ENCODE measurements at regions not wholly inside any gene's neighbourhood (a gene's known extent, or its start where the extent isn't known, plus 50 kb on each side); places are given as distances from the start of the nearest gene placed in this dataset.
"Not testable (repeated sequence)": the region's sequence is repeated elsewhere in the genome, so short reads cannot be mapped to it uniquely, and the experiment has no call there.

GRCh38 chr2:105999211-105999989 is 194.7 kb downstream of the UXS1 start:
- Histone ChIP-seq H4K20me1 (ENCODE audit: insufficient read depth, low read length) (no peaks in the 10 kb centered on the region), H3K4me3 (ENCODE audit: low read length) (no peak overlapping the region), H3K9ac (ENCODE audit: low read length) (no peak overlapping the region), H3K27me3 (replicated peaks; ENCODE audit: insufficient read depth, low read length) (no peaks in the 10 kb centered on the region), H2AFZ (ENCODE audit: low read length) (no peak overlapping the region), H3F3A (ENCODE audit: insufficient read depth, low read length) (no peaks in the 10 kb centered on the region), H3K9me2 (replicated peaks; ENCODE audit: insufficient read depth, low read length) (no peaks in the 10 kb centered on the region), H3K79me2 (ENCODE audit: low read length) (no peaks in the 10 kb centered on the region), H3K4me2 (ENCODE audit: low read depth, low read length) (no peak overlapping the region), H3K27ac (ENCODE audit: low read length) (peak overlapping the region; percentile 9; the same call in 1 of the 2 replicates), H3K36me3 (replicated peaks; ENCODE audit: insufficient read depth, low read length) (no peaks in the 10 kb centered on the region), H3K9me3 (replicated peaks; ENCODE audit: insufficient read depth, low read length) (no peaks in the 10 kb centered on the region), H3K4me1 (ENCODE audit: low read length) (peaks cover 3% of the 10 kb centered on the region; the same call in 1 of the 2 replicates)
- DNase-seq = peak; percentile 36
- no peak for TF ChIP-seq EZH2phosphoT487 (IDR thresholded peaks at IDR 0.05; ENCODE audit: low read length)

- Histone ChIP-seq H3K27ac (ENCODE audit: low read length) (no peak overlapping the region), H3K36me3 (replicated peaks; ENCODE audit: insufficient read depth, low read length) (no peaks in the 10 kb centered on the region), H3K79me2 (ENCODE audit: low read length) (no peaks in the 10 kb centered on the region), H3K4me1 (ENCODE audit: low read length) (peaks cover 3% of the 10 kb centered on the region; the same call in 1 of the 2 replicates), H2AFZ (ENCODE audit: low read length) (no peak overlapping the region), H3K9me2 (replicated peaks; ENCODE audit: insufficient read depth, low read length) (no peaks in the 10 kb centered on the region), H4K20me1 (ENCODE audit: insufficient read depth, low read length) (no peaks in the 10 kb centered on the region), H3K4me2 (ENCODE audit: low read depth, low read length) (no peak overlapping the region), H3K9ac (ENCODE audit: low read length) (no peak overlapping the region), H3K27me3 (replicated peaks; ENCODE audit: insufficient read depth, low read length) (no peaks in the 10 kb centered on the region), H3K4me3 (ENCODE audit: low read length) (no peak overlapping the region), H3F3A (ENCODE audit: insufficient read depth, low read length) (no peaks in the 10 kb centered on the region), H3K9me3 (replicated peaks; ENCODE audit: insufficient read depth, low read length) (no peaks in the 10 kb centered on the region)
- no peak for DNase-seq
- TF ChIP-seq EZH2phosphoT487 (IDR thresholded peaks at IDR 0.05; ENCODE audit: low read length) (no peak), CTCF (IDR thresholded peaks at IDR 0.05; ENCODE audit: low read length) (no peak), EZH2 (optimal IDR thresholded peaks at IDR 0.05; ENCODE audit: low read depth, low read length) (no peak)
These were observed 196.4 kb downstream of the UXS1 start for GRCh38 chr2:105997711-105998110.

- Histone ChIP-seq H3K27ac (ENCODE audit: low read length) (no peak overlapping the region), H3F3A (ENCODE audit: insufficient read depth, low read length) (no peaks in the 10 kb centered on the region), H3K4me2 (ENCODE audit: low read depth, low read length) (peak overlapping the region; percentile 5; the same call in 1 of the 2 replicates), H3K4me1 (ENCODE audit: low read length) (0 out of 2 replicates have a peak, but pooled peaks cover 3% of the 10 kb centered on the region), H3K9me2 (replicated peaks; ENCODE audit: insufficient read depth, low read length) (no peaks in the 10 kb centered on the region), H3K79me2 (ENCODE audit: low read length) (no peaks in the 10 kb centered on the region), H4K20me1 (ENCODE audit: insufficient read depth, low read length) (no peaks in the 10 kb centered on the region), H3K9ac (ENCODE audit: low read length) (no peak overlapping the region), H3K36me3 (replicated peaks; ENCODE audit: insufficient read depth, low read length) (no peaks in the 10 kb centered on the region), H3K4me3 (ENCODE audit: low read length) (no peak overlapping the region), H3K27me3 (replicated peaks; ENCODE audit: insufficient read depth, low read length) (no peaks in the 10 kb centered on the region), H2AFZ (ENCODE audit: low read length) (no peak overlapping the region), H3K9me3 (replicated peaks; ENCODE audit: insufficient read depth, low read length) (no peaks in the 10 kb centered on the region)
- TF ChIP-seq CTCF (IDR thresholded peaks at IDR 0.05; ENCODE audit: low read length) = peak; percentile 36
- TF ChIP-seq EZH2phosphoT487 (IDR thresholded peaks at IDR 0.05; ENCODE audit: low read length) = no peak
- peak; percentile 47 for DNase-seq
These were observed 203.5 kb downstream of the UXS1 start for GRCh38 chr2:105990624-105991023.

GRCh38 chr2:105989803-105990202 is 204.3 kb downstream of the UXS1 start:
- H3K4me2 ChIP-seq (ENCODE audit: low read depth, low read length); H2AFZ ChIP-seq (ENCODE audit: low read length); H3K27me3 ChIP-seq (replicated peaks; ENCODE audit: insufficient read depth, low read length); H3K9me2 ChIP-seq (replicated peaks; ENCODE audit: insufficient read depth, low read length); H3F3A ChIP-seq (ENCODE audit: insufficient read depth, low read length); H3K36me3 ChIP-seq (replicated peaks; ENCODE audit: insufficient read depth, low read length); H4K20me1 ChIP-seq (ENCODE audit: insufficient read depth, low read length); H3K4me3 ChIP-seq (ENCODE audit: low read length); H3K9me3 ChIP-seq (replicated peaks; ENCODE audit: insufficient read depth, low read length); H3K4me1 ChIP-seq (ENCODE audit: low read length); H3K27ac ChIP-seq (ENCODE audit: low read length); DNase-seq; H3K9ac ChIP-seq (ENCODE audit: low read length); H3K79me2 ChIP-seq (ENCODE audit: low read length): not testable (repeated sequence)

All from MM.1S (cell line).